ENCODE measurements at regions not wholly inside any gene's neighbourhood (a gene's known extent, or its start where the extent isn't known, plus 50 kb on each side); places are given as distances from the start of the nearest gene placed in this dataset.

GRCh38 chr5:108623826-108624225, 123.9 kb upstream of the FER start:
- TF ChIP-seq, protein P1, sequence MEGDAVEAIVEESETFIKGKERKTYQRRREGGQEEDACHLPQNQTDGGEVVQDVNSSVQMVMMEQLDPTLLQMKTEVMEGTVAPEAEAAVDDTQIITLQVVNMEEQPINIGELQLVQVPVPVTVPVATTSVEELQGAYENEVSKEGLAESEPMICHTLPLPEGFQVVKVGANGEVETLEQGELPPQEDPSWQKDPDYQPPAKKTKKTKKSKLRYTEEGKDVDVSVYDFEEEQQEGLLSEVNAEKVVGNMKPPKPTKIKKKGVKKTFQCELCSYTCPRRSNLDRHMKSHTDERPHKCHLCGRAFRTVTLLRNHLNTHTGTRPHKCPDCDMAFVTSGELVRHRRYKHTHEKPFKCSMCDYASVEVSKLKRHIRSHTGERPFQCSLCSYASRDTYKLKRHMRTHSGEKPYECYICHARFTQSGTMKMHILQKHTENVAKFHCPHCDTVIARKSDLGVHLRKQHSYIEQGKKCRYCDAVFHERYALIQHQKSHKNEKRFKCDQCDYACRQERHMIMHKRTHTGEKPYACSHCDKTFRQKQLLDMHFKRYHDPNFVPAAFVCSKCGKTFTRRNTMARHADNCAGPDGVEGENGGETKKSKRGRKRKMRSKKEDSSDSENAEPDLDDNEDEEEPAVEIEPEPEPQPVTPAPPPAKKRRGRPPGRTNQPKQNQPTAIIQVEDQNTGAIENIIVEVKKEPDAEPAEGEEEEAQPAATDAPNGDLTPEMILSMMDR (IDR thresholded peaks at IDR 0.05; ENCODE audit: insufficient read depth, low read length): no peak
- TF ChIP-seq SPI1 (IDR thresholded peaks at IDR 0.05; ENCODE audit: borderline replicate concordance, low read depth) (no peak), POLR2AphosphoS5 (IDR thresholded peaks at IDR 0.05; ENCODE audit: low read depth) (no peak)
- TF ChIP-seq, protein P2, sequence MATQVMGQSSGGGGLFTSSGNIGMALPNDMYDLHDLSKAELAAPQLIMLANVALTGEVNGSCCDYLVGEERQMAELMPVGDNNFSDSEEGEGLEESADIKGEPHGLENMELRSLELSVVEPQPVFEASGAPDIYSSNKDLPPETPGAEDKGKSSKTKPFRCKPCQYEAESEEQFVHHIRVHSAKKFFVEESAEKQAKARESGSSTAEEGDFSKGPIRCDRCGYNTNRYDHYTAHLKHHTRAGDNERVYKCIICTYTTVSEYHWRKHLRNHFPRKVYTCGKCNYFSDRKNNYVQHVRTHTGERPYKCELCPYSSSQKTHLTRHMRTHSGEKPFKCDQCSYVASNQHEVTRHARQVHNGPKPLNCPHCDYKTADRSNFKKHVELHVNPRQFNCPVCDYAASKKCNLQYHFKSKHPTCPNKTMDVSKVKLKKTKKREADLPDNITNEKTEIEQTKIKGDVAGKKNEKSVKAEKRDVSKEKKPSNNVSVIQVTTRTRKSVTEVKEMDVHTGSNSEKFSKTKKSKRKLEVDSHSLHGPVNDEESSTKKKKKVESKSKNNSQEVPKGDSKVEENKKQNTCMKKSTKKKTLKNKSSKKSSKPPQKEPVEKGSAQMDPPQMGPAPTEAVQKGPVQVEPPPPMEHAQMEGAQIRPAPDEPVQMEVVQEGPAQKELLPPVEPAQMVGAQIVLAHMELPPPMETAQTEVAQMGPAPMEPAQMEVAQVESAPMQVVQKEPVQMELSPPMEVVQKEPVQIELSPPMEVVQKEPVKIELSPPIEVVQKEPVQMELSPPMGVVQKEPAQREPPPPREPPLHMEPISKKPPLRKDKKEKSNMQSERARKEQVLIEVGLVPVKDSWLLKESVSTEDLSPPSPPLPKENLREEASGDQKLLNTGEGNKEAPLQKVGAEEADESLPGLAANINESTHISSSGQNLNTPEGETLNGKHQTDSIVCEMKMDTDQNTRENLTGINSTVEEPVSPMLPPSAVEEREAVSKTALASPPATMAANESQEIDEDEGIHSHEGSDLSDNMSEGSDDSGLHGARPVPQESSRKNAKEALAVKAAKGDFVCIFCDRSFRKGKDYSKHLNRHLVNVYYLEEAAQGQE (IDR thresholded peaks at IDR 0.05; ENCODE audit: insufficient replicate concordance, low read depth): no peak

Measured in HL-60 (cell line).